ENCODE measurements at regions not wholly inside any gene's neighbourhood (a gene's known extent, or its start where the extent isn't known, plus 50 kb on each side); places are given as distances from the start of the nearest gene placed in this dataset.

- no peak overlapping the region for H2BK5ac ChIP-seq (ENCODE audit: low read depth, low read length, poor library complexity, severe bottlenecking)
- H3K4me2 ChIP-seq (ENCODE audit: low read length, poor library complexity, severe bottlenecking): no peak overlapping the region
- no peaks in the 10 kb centered on the region for H3K27me3 ChIP-seq (ENCODE audit: control insufficient read depth in 1 of 2, insufficient read depth in 1 of 2, low read length in 2 of 2)
- H3K4me1 ChIP-seq (ENCODE audit: control insufficient read depth, insufficient read depth, low read depth, low read length): no peaks in the 10 kb centered on the region
- H2AK5ac ChIP-seq (ENCODE audit: low read length, severe bottlenecking): no peak overlapping the region
- H2BK120ac ChIP-seq (ENCODE audit: low read depth, low read length): no peak overlapping the region
- H3K18ac ChIP-seq (ENCODE audit: low read depth in 1 of 2, low read length in 2 of 2): no peak overlapping the region
- no peak overlapping the region for H3K27ac ChIP-seq (ENCODE audit: low read length, poor library complexity, severe bottlenecking)
- no peak overlapping the region for H2BK15ac ChIP-seq (ENCODE audit: low read depth, poor library complexity, severe bottlenecking)
- H3K4ac ChIP-seq (ENCODE audit: low read depth in 1 of 2, low read length in 2 of 2): no peak overlapping the region
- H2AFZ ChIP-seq (ENCODE audit: low read depth, low read length): no peak overlapping the region
- H3K14ac ChIP-seq (ENCODE audit: low read length in 2 of 2): no peak overlapping the region
- H3K36me3 ChIP-seq (ENCODE audit: control insufficient read depth in 1 of 2, insufficient read depth in 2 of 2, low read depth in 1 of 2, low read length in 2 of 2): no peaks in the 10 kb centered on the region
- no peak overlapping the region for H2BK12ac ChIP-seq (ENCODE audit: low read length in 2 of 2)
- no peak overlapping the region for H3K4me3 ChIP-seq (ENCODE audit: insufficient read depth in 1 of 2, low read depth in 1 of 2, low read length in 2 of 2)
- no peak overlapping the region for H4K91ac ChIP-seq (ENCODE audit: low read length)
- H3K9me3 ChIP-seq (ENCODE audit: control insufficient read depth, low read length): peaks cover 5% of the 10 kb centered on the region
- no peak for DNase-seq
- no peak overlapping the region for H4K8ac ChIP-seq (ENCODE audit: low read length)
- no peak overlapping the region for H3K23ac ChIP-seq (ENCODE audit: low read length in 2 of 2)
- WGBS: 91% methylated on average over 5 of the region's 5 CpGs
- no peak overlapping the region for H3K9ac ChIP-seq (ENCODE audit: low read length)
- no peaks in the 10 kb centered on the region for H3K79me1 ChIP-seq (replicated peaks; ENCODE audit: low read length, poor library complexity, severe bottlenecking)
Measured at GRCh38 chr11:43138621-43139140, 173.1 kb upstream of the API5 start.

- no peak overlapping the region for H2BK15ac ChIP-seq (ENCODE audit: low read depth, poor library complexity, severe bottlenecking)
- no peak overlapping the region for H3K23ac ChIP-seq (ENCODE audit: low read length in 2 of 2)
- H3K4ac ChIP-seq (ENCODE audit: low read depth in 1 of 2, low read length in 2 of 2): no peak overlapping the region
- H2BK120ac ChIP-seq (ENCODE audit: low read depth, low read length): no peak overlapping the region
- no peak overlapping the region for H4K8ac ChIP-seq (ENCODE audit: low read length)
- H2BK12ac ChIP-seq (ENCODE audit: low read length in 2 of 2): no peak overlapping the region
- H3K14ac ChIP-seq (ENCODE audit: low read length in 2 of 2): no peak overlapping the region
- no peak overlapping the region for H3K9ac ChIP-seq (ENCODE audit: low read length)
- no peaks in the 10 kb centered on the region for H3K4me1 ChIP-seq (ENCODE audit: control insufficient read depth, insufficient read depth, low read depth, low read length)
- H2BK5ac ChIP-seq (ENCODE audit: low read depth, low read length, poor library complexity, severe bottlenecking): no peak overlapping the region
- no peak overlapping the region for H3K27ac ChIP-seq (ENCODE audit: low read length, poor library complexity, severe bottlenecking)
- H3K27me3 ChIP-seq (ENCODE audit: control insufficient read depth in 1 of 2, insufficient read depth in 1 of 2, low read length in 2 of 2): no peaks in the 10 kb centered on the region
- no peak overlapping the region for H3K4me2 ChIP-seq (ENCODE audit: low read length, poor library complexity, severe bottlenecking)
- H3K79me1 ChIP-seq (replicated peaks; ENCODE audit: low read length, poor library complexity, severe bottlenecking): no peaks in the 10 kb centered on the region
- no peak overlapping the region for H3K18ac ChIP-seq (ENCODE audit: low read depth in 1 of 2, low read length in 2 of 2)
- no peaks in the 10 kb centered on the region for H3K36me3 ChIP-seq (ENCODE audit: control insufficient read depth in 1 of 2, insufficient read depth in 2 of 2, low read depth in 1 of 2, low read length in 2 of 2)
- no peak overlapping the region for H2AFZ ChIP-seq (ENCODE audit: low read depth, low read length)
- 79% methylated on average over 1 of the region's 1 CpG for WGBS
- H2AK5ac ChIP-seq (ENCODE audit: low read length, severe bottlenecking): no peak overlapping the region
- H3K9me3 ChIP-seq (ENCODE audit: control insufficient read depth, low read length): peaks cover 5% of the 10 kb centered on the region
- H3K4me3 ChIP-seq (ENCODE audit: insufficient read depth in 1 of 2, low read depth in 1 of 2, low read length in 2 of 2): no peak overlapping the region
- DNase-seq: no peak
- no peak overlapping the region for H4K91ac ChIP-seq (ENCODE audit: low read length)
Measured at GRCh38 chr11:43145653-43146052, 166.1 kb upstream of the API5 start.

- Histone ChIP-seq H2BK15ac (ENCODE audit: low read depth, poor library complexity, severe bottlenecking) (no peak overlapping the region), H3K4me1 (ENCODE audit: control insufficient read depth, insufficient read depth, low read depth, low read length) (no peaks in the 10 kb centered on the region), H2BK5ac (ENCODE audit: low read depth, low read length, poor library complexity, severe bottlenecking) (no peak overlapping the region), H3K27me3 (ENCODE audit: control insufficient read depth in 1 of 2, insufficient read depth in 1 of 2, low read length in 2 of 2) (no peaks in the 10 kb centered on the region), H4K8ac (ENCODE audit: low read length) (no peak overlapping the region), H3K79me1 (replicated peaks; ENCODE audit: low read length, poor library complexity, severe bottlenecking) (no peaks in the 10 kb centered on the region), H3K4ac (ENCODE audit: low read depth in 1 of 2, low read length in 2 of 2) (no peak overlapping the region), H3K4me2 (ENCODE audit: low read length, poor library complexity, severe bottlenecking) (no peak overlapping the region), H3K9ac (ENCODE audit: low read length) (no peak overlapping the region), H3K36me3 (ENCODE audit: control insufficient read depth in 1 of 2, insufficient read depth in 2 of 2, low read depth in 1 of 2, low read length in 2 of 2) (no peaks in the 10 kb centered on the region), H3K18ac (ENCODE audit: low read depth in 1 of 2, low read length in 2 of 2) (no peak overlapping the region), H2AFZ (ENCODE audit: low read depth, low read length) (no peak overlapping the region), H3K4me3 (ENCODE audit: insufficient read depth in 1 of 2, low read depth in 1 of 2, low read length in 2 of 2) (no peak overlapping the region), H4K91ac (ENCODE audit: low read length) (no peak overlapping the region), H2BK12ac (ENCODE audit: low read length in 2 of 2) (no peak overlapping the region), H3K27ac (ENCODE audit: low read length, poor library complexity, severe bottlenecking) (no peak overlapping the region), H3K9me3 (ENCODE audit: control insufficient read depth, low read length) (no peaks in the 10 kb centered on the region), H3K23ac (ENCODE audit: low read length in 2 of 2) (no peak overlapping the region), H2AK5ac (ENCODE audit: low read length, severe bottlenecking) (no peak overlapping the region), H2BK120ac (ENCODE audit: low read depth, low read length) (no peak overlapping the region), H3K14ac (ENCODE audit: low read length in 2 of 2) (no peak overlapping the region)
- DNase-seq: no peak
Measured at GRCh38 chr11:43150697-43151096, 161.1 kb upstream of the API5 start.

- no peak overlapping the region for H3K23ac ChIP-seq (ENCODE audit: low read length in 2 of 2)
- WGBS: 32% methylated on average over 2 of the region's 2 CpGs
- no peak overlapping the region for H4K91ac ChIP-seq (ENCODE audit: low read length)
- no peak overlapping the region for H3K9ac ChIP-seq (ENCODE audit: low read length)
- no peaks in the 10 kb centered on the region for H3K36me3 ChIP-seq (ENCODE audit: control insufficient read depth in 1 of 2, insufficient read depth in 2 of 2, low read depth in 1 of 2, low read length in 2 of 2)
- no peak overlapping the region for H3K14ac ChIP-seq (ENCODE audit: low read length in 2 of 2)
- H2BK5ac ChIP-seq (ENCODE audit: low read depth, low read length, poor library complexity, severe bottlenecking): no peak overlapping the region
- H2BK120ac ChIP-seq (ENCODE audit: low read depth, low read length): no peak overlapping the region
- no peak for DNase-seq
- no peak overlapping the region for H2AFZ ChIP-seq (ENCODE audit: low read depth, low read length)
- H3K9me3 ChIP-seq (ENCODE audit: control insufficient read depth, low read length): no peaks in the 10 kb centered on the region
- H2AK5ac ChIP-seq (ENCODE audit: low read length, severe bottlenecking): no peak overlapping the region
- no peak overlapping the region for H2BK12ac ChIP-seq (ENCODE audit: low read length in 2 of 2)
- no peak overlapping the region for H3K18ac ChIP-seq (ENCODE audit: low read depth in 1 of 2, low read length in 2 of 2)
- no peaks in the 10 kb centered on the region for H3K79me1 ChIP-seq (replicated peaks; ENCODE audit: low read length, poor library complexity, severe bottlenecking)
- H4K8ac ChIP-seq (ENCODE audit: low read length): no peak overlapping the region
- H3K4ac ChIP-seq (ENCODE audit: low read depth in 1 of 2, low read length in 2 of 2): no peak overlapping the region
- H3K4me1 ChIP-seq (ENCODE audit: control insufficient read depth, insufficient read depth, low read depth, low read length): no peaks in the 10 kb centered on the region
- no peaks in the 10 kb centered on the region for H3K27me3 ChIP-seq (ENCODE audit: control insufficient read depth in 1 of 2, insufficient read depth in 1 of 2, low read length in 2 of 2)
- no peak overlapping the region for H3K4me3 ChIP-seq (ENCODE audit: insufficient read depth in 1 of 2, low read depth in 1 of 2, low read length in 2 of 2)
- no peak overlapping the region for H2BK15ac ChIP-seq (ENCODE audit: low read depth, poor library complexity, severe bottlenecking)
- H3K4me2 ChIP-seq (ENCODE audit: low read length, poor library complexity, severe bottlenecking): no peak overlapping the region
- no peak overlapping the region for H3K27ac ChIP-seq (ENCODE audit: low read length, poor library complexity, severe bottlenecking)
Measured at GRCh38 chr11:43164831-43165230, 147.0 kb upstream of the API5 start.

Data from mesenchymal stem cell (in vitro differentiated cells and primary cell).